GM18867 (cell line): ENCODE measurements at regions not wholly inside any gene's neighbourhood (a gene's known extent, or its start where the extent isn't known, plus 50 kb on each side); places are given as distances from the start of the nearest gene placed in this dataset.
"Not testable (repeated sequence)": the region's sequence is repeated elsewhere in the genome, so short reads cannot be mapped to it uniquely, and the experiment has no call there.

Experiments used
- ATAC-seq: cut with Tn5 transposase; IDR thresholded peaks from one replicate; pipeline ENCODE4 v1.9.1; 2021; ENCODE audit warnings: mild to moderate bottlenecking, moderate library complexity; ENCODE audit not compliant: unreplicated experiment

- no peak for ATAC-seq
These were observed 104.6 kb upstream of the GRID2 start for GRCh38 chr4:92199135-92199534.

GRCh38 chr4:92210906-92211305, 92.9 kb upstream of the GRID2 start:
- ATAC-seq: no peak

DNA sequence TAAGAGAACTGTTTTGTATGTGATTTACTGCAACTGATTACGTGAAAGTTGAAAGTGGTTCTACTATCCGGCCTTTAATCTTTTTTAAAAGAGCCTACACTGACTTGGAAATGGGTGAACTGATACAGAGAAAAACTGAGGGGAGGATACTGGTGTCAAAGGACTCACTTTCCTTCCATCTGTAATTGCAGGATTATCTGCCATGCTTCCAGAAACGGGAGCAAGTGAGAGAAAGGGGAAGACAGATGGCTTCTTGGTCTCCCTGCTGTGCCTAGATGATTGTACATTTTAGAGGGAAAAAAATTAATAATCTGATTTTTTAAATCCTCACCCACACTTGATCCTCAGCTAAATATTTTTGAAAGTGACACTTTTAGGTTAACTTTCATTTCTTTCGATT, 88.3 kb upstream of the GRID2 start:
- no peak for ATAC-seq

DNA sequence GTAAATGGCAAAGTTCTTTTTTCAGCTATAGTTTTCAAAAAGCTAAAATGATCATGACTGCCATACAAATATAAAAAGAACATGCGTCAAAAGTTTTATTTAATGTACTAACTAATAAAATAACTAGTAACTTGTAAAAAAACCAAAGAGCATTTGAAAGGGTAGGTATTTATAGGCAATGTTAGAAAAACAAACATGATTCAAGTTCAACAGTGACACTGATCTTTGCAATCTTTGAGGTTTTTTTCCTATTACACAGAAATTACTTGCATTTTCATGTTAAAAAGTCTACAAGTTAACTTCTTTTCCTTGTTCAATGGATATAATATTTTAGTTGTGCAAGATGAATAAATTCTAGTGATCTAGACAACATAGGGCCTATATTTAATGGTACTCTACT, 72.3 kb upstream of the GRID2 start:
- no peak for ATAC-seq

DNA sequence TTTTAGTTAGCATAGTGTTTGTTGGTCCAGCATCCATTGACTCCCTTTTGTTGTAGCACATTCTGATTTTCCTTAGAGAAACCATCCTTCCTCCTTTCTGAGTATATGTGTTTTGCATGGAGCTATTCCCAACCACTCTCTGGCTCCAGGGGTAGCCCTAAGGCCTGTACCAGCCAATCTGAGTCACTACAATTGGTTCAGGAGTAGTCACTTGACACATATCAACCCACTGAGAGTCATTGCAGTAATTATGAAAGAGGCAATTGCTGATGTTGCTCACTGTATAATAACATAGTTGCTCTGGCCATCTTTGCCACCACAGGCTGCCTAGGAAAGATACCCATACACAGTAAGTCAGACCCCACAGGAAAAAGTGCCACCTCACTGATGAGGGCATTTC, 71.2 kb upstream of the GRID2 start:
- ATAC-seq: no peak

- no peak for ATAC-seq
These were observed 69.2 kb upstream of the GRID2 start for GRCh38 chr4:92234393-92235176.

GRCh38 chr4:92235731-92236130, 68.0 kb upstream of the GRID2 start:
- no peak for ATAC-seq

- no peak for ATAC-seq
These were observed 66.9 kb upstream of the GRID2 start for GRCh38 chr4:92236877-92237276.

DNA sequence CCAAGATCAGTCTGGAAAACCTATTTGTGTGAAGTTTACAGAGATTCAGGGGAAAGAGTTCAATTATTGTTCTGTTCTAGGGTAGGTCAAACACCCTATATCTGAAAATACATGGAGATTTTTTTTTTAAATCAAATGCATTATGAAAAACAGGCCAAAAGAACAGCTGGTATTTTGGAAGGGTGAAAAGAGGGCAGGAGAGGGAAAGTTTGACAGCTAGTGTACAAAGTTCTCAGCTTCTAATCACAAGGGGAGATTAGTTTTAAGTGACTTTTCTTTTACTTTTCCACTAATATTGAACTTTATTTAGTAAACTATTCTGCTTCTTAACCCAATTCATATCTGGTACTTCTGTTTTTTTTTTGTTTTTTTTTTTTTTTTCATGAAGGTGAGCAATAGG, 66.2 kb upstream of the GRID2 start:
- no peak for ATAC-seq

DNA sequence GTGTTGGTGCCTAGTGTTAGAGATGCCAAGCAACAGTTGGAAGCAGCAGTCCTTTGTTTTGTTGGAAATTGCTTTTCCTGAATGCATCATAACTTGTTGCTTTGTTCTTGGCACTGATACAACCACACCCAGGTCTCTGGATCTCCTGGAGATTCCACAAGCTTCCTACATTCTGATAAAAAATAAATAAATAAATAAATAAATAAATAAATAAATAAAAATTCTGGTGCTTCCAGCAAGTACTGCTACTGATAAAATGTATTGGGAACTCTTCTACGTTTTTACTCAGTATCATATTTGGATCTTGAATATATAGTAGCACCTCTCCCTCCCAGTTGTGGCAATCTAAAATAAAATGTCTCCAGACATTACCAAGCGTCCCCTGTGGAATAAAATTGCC, 62.7 kb upstream of the GRID2 start:
- no peak for ATAC-seq

- ATAC-seq: no peak
These were observed 57.4 kb upstream of the GRID2 start for GRCh38 chr4:92246384-92246783.

DNA sequence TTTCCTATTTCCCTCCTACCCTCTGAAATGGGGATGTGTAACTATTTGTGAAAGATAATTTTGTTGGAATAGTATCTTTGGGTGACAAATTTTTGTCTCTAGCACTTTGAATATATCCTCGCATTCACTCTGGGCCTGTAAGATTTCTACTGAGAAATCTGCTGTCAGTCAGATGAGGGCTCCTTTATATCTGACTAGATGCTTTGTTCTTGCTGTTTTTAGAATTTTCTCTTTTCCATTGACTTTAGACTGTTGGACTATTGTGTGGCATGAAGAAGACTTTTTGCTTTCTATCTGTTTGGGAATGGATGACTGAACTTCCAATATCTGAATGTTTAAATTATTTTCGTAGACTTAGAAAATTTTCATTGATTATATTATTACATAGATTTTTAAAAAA, 54.2 kb upstream of the GRID2 start:
- no peak for ATAC-seq

GRCh38 chr4:92251711-92252110, 52.1 kb upstream of the GRID2 start:
- no peak for ATAC-seq

GRCh38 chr4:92252358-92252757, 51.4 kb upstream of the GRID2 start:
- ATAC-seq: not testable (repeated sequence)

- no peak for ATAC-seq
These were observed 50.9 kb upstream of the GRID2 start for GRCh38 chr4:92252846-92253245.

DNA sequence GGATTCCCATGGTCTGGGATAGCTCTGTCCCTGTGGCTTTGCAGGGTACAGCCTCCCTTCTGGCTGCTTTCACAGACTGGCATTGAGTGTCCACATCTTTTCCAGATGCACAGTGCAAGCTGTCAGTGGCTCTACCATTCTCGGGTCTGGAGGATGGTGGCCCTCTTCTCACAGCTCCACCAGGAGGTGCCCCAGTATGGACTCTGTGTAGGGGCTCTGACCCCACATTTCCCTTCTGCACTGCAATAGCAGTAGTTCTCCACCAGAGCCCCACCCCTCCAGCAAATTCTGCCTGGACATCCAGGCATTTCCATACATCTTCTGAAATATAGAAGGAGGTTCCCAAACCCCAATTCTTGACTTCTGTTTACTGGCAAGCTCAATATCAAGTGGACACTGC, 50.2 kb upstream of the GRID2 start:
- no peak for ATAC-seq
